AG09309 (cell line): ENCODE measurements at regions not wholly inside any gene's neighbourhood (a gene's known extent, or its start where the extent isn't known, plus 50 kb on each side); places are given as distances from the start of the nearest gene placed in this dataset.
"Not testable (repeated sequence)": the region's sequence is repeated elsewhere in the genome, so short reads cannot be mapped to it uniquely, and the experiment has no call there.

ENCODE experiments used
- DNase-seq: peaks from one replicate; pipeline ENCODE4 v3.0.0-alpha.2; 2010; ENCODE audit warnings: low read depth
- H3K4me3 ChIP-seq: 2 replicates; pipeline ENCODE4 v1.5.1; 2011; ENCODE audit warnings: mild to moderate bottlenecking, low read depth, low read length, moderate library complexity; ENCODE audit not compliant: control insufficient read depth
- TF ChIP-seq, protein P1 (sequence below): IDR thresholded peaks from 2 replicates; pipeline ENCODE4 v1.5.1; 2011; ENCODE audit warnings: mild to moderate bottlenecking, low read depth, low read length, inconsistent platforms; ENCODE audit not compliant: insufficient read depth, control insufficient read depth; ENCODE audit errors: missing control alignments

DNA sequence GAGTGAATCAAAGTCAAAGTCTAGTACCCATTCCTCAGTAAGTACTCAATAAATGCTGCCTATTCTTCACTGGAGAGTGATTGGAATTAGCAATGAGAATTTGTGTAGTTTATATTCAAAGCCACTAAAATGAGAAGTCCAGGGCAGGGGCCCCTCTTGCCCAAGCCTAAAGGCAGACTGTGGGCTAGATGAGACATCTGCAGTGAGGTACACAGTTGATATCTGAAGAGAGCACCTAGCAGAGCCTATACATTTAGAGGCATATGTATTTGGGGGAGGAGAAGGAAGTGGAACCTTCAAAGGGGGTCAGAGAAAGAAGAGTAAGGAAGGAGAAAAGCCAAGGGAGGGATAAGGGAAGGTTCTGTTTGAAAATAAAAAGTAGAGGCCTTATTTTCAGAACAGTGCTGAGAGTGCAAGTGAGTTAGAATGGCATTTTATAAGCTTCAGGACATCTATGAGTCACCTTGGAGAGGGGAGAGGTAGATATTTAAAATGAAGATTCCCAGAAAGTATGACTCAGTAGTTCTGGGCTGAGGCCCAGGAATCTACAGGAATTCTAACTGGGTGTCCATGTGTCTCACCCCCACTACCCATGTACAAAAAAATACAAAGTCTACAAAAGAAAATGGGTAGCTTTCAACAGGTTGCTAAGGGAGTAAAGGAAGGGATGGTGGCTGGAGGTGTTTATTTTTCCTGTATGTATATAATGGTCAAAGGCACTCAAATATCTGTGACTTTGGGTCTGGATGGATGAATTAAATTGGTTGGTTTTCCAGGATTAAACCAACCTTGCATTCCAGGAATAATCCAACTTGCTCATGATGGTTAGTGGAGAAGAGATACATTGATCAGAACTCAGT is 135.1 kb downstream of the ZFP64 start:
- TF ChIP-seq, protein P1, sequence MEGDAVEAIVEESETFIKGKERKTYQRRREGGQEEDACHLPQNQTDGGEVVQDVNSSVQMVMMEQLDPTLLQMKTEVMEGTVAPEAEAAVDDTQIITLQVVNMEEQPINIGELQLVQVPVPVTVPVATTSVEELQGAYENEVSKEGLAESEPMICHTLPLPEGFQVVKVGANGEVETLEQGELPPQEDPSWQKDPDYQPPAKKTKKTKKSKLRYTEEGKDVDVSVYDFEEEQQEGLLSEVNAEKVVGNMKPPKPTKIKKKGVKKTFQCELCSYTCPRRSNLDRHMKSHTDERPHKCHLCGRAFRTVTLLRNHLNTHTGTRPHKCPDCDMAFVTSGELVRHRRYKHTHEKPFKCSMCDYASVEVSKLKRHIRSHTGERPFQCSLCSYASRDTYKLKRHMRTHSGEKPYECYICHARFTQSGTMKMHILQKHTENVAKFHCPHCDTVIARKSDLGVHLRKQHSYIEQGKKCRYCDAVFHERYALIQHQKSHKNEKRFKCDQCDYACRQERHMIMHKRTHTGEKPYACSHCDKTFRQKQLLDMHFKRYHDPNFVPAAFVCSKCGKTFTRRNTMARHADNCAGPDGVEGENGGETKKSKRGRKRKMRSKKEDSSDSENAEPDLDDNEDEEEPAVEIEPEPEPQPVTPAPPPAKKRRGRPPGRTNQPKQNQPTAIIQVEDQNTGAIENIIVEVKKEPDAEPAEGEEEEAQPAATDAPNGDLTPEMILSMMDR, result no peak
- DNase-seq, result peak; percentile 82

DNA sequence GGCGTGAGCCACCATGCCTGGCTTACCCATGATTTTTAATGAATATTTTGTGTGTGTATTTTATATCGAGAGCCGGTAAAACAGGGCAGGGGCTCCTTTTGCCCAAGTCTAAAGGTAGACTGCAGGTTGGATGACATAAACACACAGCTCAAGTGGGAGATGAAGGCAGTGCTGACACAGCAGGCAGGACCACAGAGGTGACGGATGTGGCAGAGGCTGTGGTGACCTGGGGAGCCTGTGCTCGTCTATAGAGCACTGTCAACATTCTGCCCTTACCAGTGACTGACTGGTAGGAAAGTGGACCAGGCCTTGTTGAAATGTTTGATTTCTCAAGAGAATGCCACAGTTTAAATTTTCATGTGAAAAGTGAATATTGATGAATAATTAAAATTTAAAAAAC is 137.5 kb downstream of the ZFP64 start:
- DNase-seq, result no peak
- no peak overlapping the region for H3K4me3 ChIP-seq
- TF ChIP-seq, protein P1, result no peak

More for the DNA sequence above, 135.1 kb downstream of the ZFP64 start:
- no peak overlapping the region for H3K4me3 ChIP-seq

DNA sequence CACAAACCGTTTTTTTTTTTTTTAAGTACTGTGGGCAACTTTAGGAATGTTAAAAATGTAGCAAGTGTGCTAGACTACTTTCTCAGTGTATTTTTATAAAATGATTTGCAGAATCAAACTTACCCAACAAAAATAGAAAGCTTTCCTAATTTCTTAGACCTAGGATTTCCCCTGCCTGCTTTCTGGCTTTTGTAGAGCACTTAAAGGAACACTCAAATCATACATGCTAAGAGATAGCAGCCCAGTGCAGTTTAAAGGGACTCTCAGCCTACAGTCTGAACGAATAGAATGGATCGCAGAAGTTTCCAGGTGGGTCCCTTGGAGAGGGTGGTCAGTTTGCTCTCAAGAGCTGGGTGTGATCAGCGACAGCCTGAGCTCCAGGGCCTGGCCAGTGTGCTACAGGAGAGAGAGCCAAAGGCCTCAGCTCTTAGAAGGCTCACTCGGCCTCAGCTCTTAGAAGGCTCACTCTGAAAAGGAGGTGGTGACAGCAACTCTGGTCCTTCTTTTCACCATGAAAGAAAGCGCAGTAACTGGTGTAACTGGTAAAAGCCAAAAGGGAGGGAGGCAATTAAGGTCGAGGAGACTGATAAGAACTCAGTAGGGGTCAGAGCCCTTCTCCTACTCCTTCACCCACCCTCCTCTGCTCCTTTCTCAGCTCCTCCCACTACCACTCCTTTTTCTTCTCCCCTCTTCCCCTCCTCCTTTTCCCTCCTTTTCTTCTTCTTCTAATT is 142.4 kb downstream of the ZFP64 start:
- peak; percentile 25 for DNase-seq
- TF ChIP-seq, protein P1, result no peak
- H3K4me3 ChIP-seq, result no peak overlapping the region

DNA sequence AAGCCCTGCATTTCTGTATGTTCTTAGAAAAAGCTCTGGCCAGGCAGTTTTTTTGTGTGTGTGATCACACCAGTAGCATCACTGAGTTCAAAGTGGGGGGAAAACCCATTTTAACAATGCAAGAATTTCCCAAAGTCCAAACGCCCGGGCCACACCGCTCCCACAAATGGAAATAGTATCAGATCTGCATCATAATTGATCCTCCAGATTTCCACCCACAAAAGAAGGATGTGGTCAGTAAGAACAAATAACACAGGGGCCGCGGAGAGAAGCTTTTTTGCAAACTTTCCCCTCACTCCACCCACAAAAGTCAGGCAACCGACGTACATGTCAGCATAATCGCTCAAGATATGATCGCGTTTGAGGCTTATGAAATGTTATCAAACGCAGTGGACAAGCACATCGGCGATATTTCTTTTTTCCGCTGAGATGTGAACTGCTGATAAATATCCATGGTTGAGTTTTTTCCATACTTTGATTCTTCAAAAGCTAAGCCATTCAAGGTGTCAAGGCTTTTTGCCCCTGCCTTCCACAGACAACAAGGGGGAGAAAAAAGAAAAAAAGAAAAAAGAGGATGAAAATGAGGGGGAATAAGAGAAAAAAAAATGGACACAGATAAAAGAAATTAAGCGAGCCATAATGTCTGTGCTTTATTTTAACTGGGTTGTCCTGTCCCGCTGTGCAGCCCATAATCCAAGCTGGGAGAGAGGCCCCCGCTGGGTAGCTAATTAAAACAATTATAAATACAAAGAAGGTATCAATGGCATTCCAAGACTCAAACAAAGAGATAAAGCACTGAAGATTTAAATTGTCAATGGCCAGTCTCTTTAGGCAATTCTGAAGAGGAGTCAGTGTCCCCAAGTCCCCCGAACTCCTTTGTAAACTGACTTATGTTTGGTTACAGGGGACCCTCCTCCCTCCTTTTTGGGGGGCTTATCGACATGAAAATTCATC is 143.5 kb downstream of the ZFP64 start:
- TF ChIP-seq, protein P1, result no peak
- H3K4me3 ChIP-seq, result no peak overlapping the region
- DNase-seq, result no peak

DNA sequence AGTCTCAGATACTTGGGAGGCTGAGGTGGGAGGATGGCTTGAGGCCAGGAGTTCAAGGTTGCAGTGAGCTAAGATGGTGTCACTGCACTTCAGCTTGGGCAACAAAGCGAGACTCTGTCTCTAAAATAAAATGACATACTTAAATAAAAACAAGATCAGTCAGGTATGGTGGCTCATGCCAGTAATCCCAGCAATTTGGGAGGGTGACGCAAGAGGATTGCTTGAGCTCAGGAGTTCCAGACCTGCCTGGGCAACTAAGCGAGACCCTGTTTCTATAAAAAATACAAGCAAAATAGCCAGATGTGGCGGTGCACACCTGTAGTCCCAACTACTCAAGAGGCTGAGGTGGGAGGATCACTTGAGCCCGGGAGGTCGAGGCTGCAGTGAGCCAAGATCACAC is 149.6 kb downstream of the ZFP64 start:
- no peak overlapping the region for H3K4me3 ChIP-seq
- no peak for DNase-seq
- TF ChIP-seq, protein P1, result no peak

DNA sequence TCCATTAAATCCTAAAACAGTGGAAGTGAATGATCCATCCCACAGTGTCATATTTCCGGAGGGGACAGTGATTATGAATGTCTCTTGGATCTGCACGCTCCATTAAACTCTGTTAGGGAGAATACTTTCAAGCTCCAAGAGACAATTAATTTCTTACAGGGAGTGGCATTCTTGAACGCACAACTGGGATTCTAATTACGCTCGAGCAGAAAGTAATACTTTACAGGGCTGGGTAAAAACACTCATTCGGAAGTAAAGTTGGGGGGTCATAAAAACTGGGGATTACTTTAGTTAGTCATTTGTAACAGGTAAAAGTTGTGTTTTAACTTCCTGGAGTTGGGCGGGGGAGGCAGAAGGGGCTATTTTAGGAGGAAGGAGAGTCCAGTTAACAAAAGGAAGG is 151.8 kb downstream of the ZFP64 start:
- TF ChIP-seq, protein P1, result no peak
- H3K4me3 ChIP-seq, result no peak overlapping the region
- DNase-seq, result no peak

DNA sequence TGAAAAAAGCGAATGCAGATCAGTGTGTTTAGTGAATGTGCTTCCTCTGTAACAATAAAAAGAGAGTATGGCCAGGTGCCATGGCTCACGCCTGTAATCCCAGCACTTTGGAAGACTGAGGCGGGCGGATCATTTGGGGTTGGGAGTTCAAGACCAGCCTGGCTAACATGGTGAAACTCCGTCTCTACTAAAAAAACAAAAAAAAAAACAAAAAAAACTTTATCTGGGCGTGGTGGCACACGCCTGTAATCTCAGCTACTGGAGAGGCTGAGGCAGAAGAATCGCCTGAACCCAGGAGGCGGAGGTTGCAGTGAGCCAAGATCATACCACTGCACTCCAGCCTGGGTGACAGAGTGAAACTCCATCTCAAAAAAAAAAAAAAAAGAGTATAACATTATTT is 152.9 kb downstream of the ZFP64 start:
- not testable (repeated sequence) for H3K4me3 ChIP-seq, DNase-seq
